Stimulated activated CD8-positive, alpha-beta memory T cell treated with anti-CD3 and anti-CD28 coated beads, Interleukin-4, amount 100 ng/mL, for 4 hours (primary cell): ENCODE measurements at regions not wholly inside any gene's neighbourhood (a gene's known extent, or its start where the extent isn't known, plus 50 kb on each side); places are given as distances from the start of the nearest gene placed in this dataset.

Experiments
- DNase-seq, 2 donors: peaks; one replicate each; pipeline ENCODE4 v3.0.0-alpha.2; 2020; ENCODE audit warnings: low read depth in 2 of 2, low spot score in 1 of 2

- DNase-seq = no peak
These were observed 151.3 kb upstream of the ADO start for GRCh38 chr10:62653254-62653653.

GRCh38 chr10:62654966-62655336, 149.6 kb upstream of the ADO start:
- DNase-seq = no peak

GRCh38 chr10:62655337-62655994, 149.1 kb upstream of the ADO start:
- DNase-seq = no peak

GRCh38 chr10:62657244-62657835, 147.2 kb upstream of the ADO start:
- no peak for DNase-seq

- no peak for DNase-seq
These were observed 146.0 kb upstream of the ADO start for GRCh38 chr10:62658516-62658915.

- DNase-seq = no peak
These were observed 143.4 kb upstream of the ADO start for GRCh38 chr10:62661143-62661542.

- no peak for DNase-seq
These were observed 142.0 kb upstream of the ADO start for GRCh38 chr10:62662486-62662885.

- DNase-seq = no peak
These were observed 138.7 kb upstream of the ADO start for GRCh38 chr10:62665771-62666170.

- DNase-seq = no peak
These were observed 138.2 kb upstream of the ADO start for GRCh38 chr10:62666275-62666674.

GRCh38 chr10:62669341-62669740, 135.2 kb upstream of the ADO start:
- DNase-seq = no peak

- no peak for DNase-seq
These were observed 133.4 kb upstream of the ADO start for GRCh38 chr10:62671104-62671503.

- DNase-seq = peak; percentile 49 to 74
These were observed 123.1 kb upstream of the ADO start for GRCh38 chr10:62681211-62681940.

GRCh38 chr10:62684911-62685310, 119.6 kb upstream of the ADO start:
- no peak for DNase-seq

GRCh38 chr10:62687230-62687748, 117.2 kb upstream of the ADO start:
- no peak for DNase-seq

- DNase-seq = no peak
These were observed 115.4 kb upstream of the ADO start for GRCh38 chr10:62688971-62689700.

- DNase-seq = no peak
These were observed 114.8 kb upstream of the ADO start for GRCh38 chr10:62689712-62690111.

GRCh38 chr10:62690703-62691102, 113.8 kb upstream of the ADO start:
- no peak for DNase-seq

GRCh38 chr10:62691336-62691735, 113.2 kb upstream of the ADO start:
- no peak for DNase-seq

GRCh38 chr10:62692085-62692484, 112.4 kb upstream of the ADO start:
- no peak for DNase-seq

- no peak for DNase-seq
These were observed 111.2 kb upstream of the ADO start for GRCh38 chr10:62693306-62693705.

- no peak for DNase-seq
These were observed 109.9 kb upstream of the ADO start for GRCh38 chr10:62694537-62695126.
